ENCODE measurements at regions not wholly inside any gene's neighbourhood (a gene's known extent, or its start where the extent isn't known, plus 50 kb on each side); places are given as distances from the start of the nearest gene placed in this dataset.

- H4K20me1 ChIP-seq (ENCODE audit: control insufficient read depth, insufficient read depth, low read length, poor library complexity, severe bottlenecking), result no peaks in the 10 kb centered on the region
- no peaks in the 10 kb centered on the region for H3K79me2 ChIP-seq (ENCODE audit: control insufficient read depth, insufficient read depth, low read length)
- no peak for TF ChIP-seq CTCF (IDR thresholded peaks at IDR 0.05)
- TF ChIP-seq EZH2 (IDR thresholded peaks at IDR 0.05; ENCODE audit: borderline replicate concordance, insufficient read depth, low read depth, low read length, poor library complexity, severe bottlenecking), result no peak
- no peak overlapping the region for H3K27ac Mint-ChIP-seq
- H3K4me3 ChIP-seq (ENCODE audit: control extremely low read depth in 1 of 5, extremely low read depth in 1 of 5, insufficient read depth in 1 of 5, low read depth in 2 of 5, low read length in 4 of 5), result no peak overlapping the region
- no peaks in the 10 kb centered on the region for H3K27me3 Mint-ChIP-seq
- no peaks in the 10 kb centered on the region for H3K36me3 ChIP-seq (replicated peaks in 1 of 2; ENCODE audit: control extremely low read depth in 1 of 2, control insufficient read depth in 1 of 2, extremely low read depth in 1 of 2, insufficient read depth in 2 of 2, low read length in 1 of 2)
- no peaks in the 10 kb centered on the region for H3K4me1 ChIP-seq (ENCODE audit: control insufficient read depth in 2 of 2, insufficient read depth in 2 of 2, low read length in 2 of 2)
- no peak overlapping the region for H3K9ac ChIP-seq (ENCODE audit: low read length)
- DNase-seq (no peak), ATAC-seq (ENCODE audit: low read depth) (no peak)
- no peak overlapping the region for H3K4me3 Mint-ChIP-seq
- intact Hi-C loops (cut with micrococcal nuclease), result no loop called here
- ChIA-PET CTCF (interaction anchor here (1.9 kb wide), 1 partner anchor 220 kb away, joined by 6 read pairs; no protein-coding TSS in a partner anchor), POLR2A (no interaction called here)
- H3K27ac ChIP-seq (ENCODE audit: low read length in 2 of 2), result no peak overlapping the region
- 95% methylated on average over 2 of the region's 4 CpGs for WGBS (ENCODE audit: insufficient coverage)
- no peak overlapping the region for H3K4me2 ChIP-seq (replicated peaks; ENCODE audit: low read depth, low read length, poor library complexity, severe bottlenecking)
- peaks cover 2% of the 10 kb centered on the region for H3K4me1 Mint-ChIP-seq
- H3K9me3 Mint-ChIP-seq (ENCODE audit: insufficient read depth), result peaks cover 2% of the 10 kb centered on the region
- no peaks in the 10 kb centered on the region for H3K27me3 ChIP-seq (replicated peaks in 1 of 4; ENCODE audit: control extremely low read depth in 1 of 4, control insufficient read depth in 3 of 4, insufficient read depth in 4 of 4, low read length in 3 of 4)
- peaks cover 0 to 4% (median 3%) of the 10 kb centered on the region in 3 donors for H3K9me3 ChIP-seq (ENCODE audit: control extremely low read depth in 1 of 3, control insufficient read depth in 2 of 3, insufficient read depth in 1 of 3, low read length in 2 of 3)
- H2AFZ ChIP-seq (ENCODE audit: insufficient read depth, low read depth, low read length, poor library complexity, severe bottlenecking), result no peak overlapping the region
These were observed 145.1 kb downstream of the CD24 start for GRCh38 chr6:106829451-106829850.

- H3K4me2 ChIP-seq (replicated peaks; ENCODE audit: low read depth, low read length, poor library complexity, severe bottlenecking), result no peak overlapping the region
- CTCF ChIA-PET, result no interaction called here
- WGBS (ENCODE audit: insufficient coverage), result 94% methylated on average over 2 of the region's 3 CpGs
These were observed 147.4 kb downstream of the CD24 start for GRCh38 chr6:106827081-106827480.

More at GRCh38 chr6:106827081-106827480, 147.4 kb downstream of the CD24 start:
- peaks cover 2% of the 10 kb centered on the region for H3K4me1 Mint-ChIP-seq
- TF ChIP-seq CTCF (IDR thresholded peaks at IDR 0.05) (no peak), EZH2 (IDR thresholded peaks at IDR 0.05; ENCODE audit: borderline replicate concordance, insufficient read depth, low read depth, low read length, poor library complexity, severe bottlenecking) (no peak)
- H3K4me3 Mint-ChIP-seq, result no peak overlapping the region
- POLR2A ChIA-PET, result no interaction called here
- DNase-seq (no peak), ATAC-seq (ENCODE audit: low read depth) (no peak)
- H3K9me3 Mint-ChIP-seq (ENCODE audit: insufficient read depth), result peaks cover 2% of the 10 kb centered on the region
- H3K9ac ChIP-seq (ENCODE audit: low read length), result no peak overlapping the region
- H3K36me3 ChIP-seq (replicated peaks in 1 of 2; ENCODE audit: control extremely low read depth in 1 of 2, control insufficient read depth in 1 of 2, extremely low read depth in 1 of 2, insufficient read depth in 2 of 2, low read length in 1 of 2), result no peaks in the 10 kb centered on the region
- no peak overlapping the region for H3K27ac Mint-ChIP-seq
- no peak overlapping the region for H2AFZ ChIP-seq (ENCODE audit: insufficient read depth, low read depth, low read length, poor library complexity, severe bottlenecking)
- no peaks in the 10 kb centered on the region for H3K79me2 ChIP-seq (ENCODE audit: control insufficient read depth, insufficient read depth, low read length)
- no peaks in the 10 kb centered on the region for H4K20me1 ChIP-seq (ENCODE audit: control insufficient read depth, insufficient read depth, low read length, poor library complexity, severe bottlenecking)
- H3K4me1 ChIP-seq (ENCODE audit: control insufficient read depth in 2 of 2, insufficient read depth in 2 of 2, low read length in 2 of 2), result no peaks in the 10 kb centered on the region
- H3K4me3 ChIP-seq (ENCODE audit: control extremely low read depth in 1 of 5, extremely low read depth in 1 of 5, insufficient read depth in 1 of 5, low read depth in 2 of 5, low read length in 4 of 5), result no peak overlapping the region
- intact Hi-C loops (cut with micrococcal nuclease), result no loop called here
- H3K27me3 ChIP-seq (replicated peaks in 1 of 4; ENCODE audit: control extremely low read depth in 1 of 4, control insufficient read depth in 3 of 4, insufficient read depth in 4 of 4, low read length in 3 of 4), result no peaks in the 10 kb centered on the region
- peaks cover 0 to 4% (median 3%) of the 10 kb centered on the region in 3 donors for H3K9me3 ChIP-seq (ENCODE audit: control extremely low read depth in 1 of 3, control insufficient read depth in 2 of 3, insufficient read depth in 1 of 3, low read length in 2 of 3)
- no peak overlapping the region for H3K27ac ChIP-seq (ENCODE audit: low read length in 2 of 2)
- H3K27me3 Mint-ChIP-seq, result no peaks in the 10 kb centered on the region
